Endothelial cell of umbilical vein (primary cell): ENCODE measurements at regions not wholly inside any gene's neighbourhood (a gene's known extent, or its start where the extent isn't known, plus 50 kb on each side); places are given as distances from the start of the nearest gene placed in this dataset.

Source experiments
- BruUV-seq: library from RNA; stranded (reverse); fragments of 400-500 nt; replicated peaks from 2 replicates; lab custom pipeline; 2021; lab: Mats Ljungman, UMichigan
- CTCF ChIA-PET: fragments of 300-600, 350-600 bp; sonication (Branson Sonifier 250); formaldehyde crosslinking; loops from one replicate; lab custom pipeline; 2021; ENCODE audit warnings: antibody characterized with exemption, inconsistent platforms; lab: Charles Lee
- POLR2A ChIA-PET: fragments of 300-600, 350-600 bp; sonication (Branson Sonifier 250); formaldehyde crosslinking; loops from one replicate; lab custom pipeline; 2021; ENCODE audit warnings: antibody characterized with exemption, inconsistent platforms; lab: Charles Lee
- DNase-seq: peaks from one replicate; pipeline ENCODE4 v3.0.0-alpha.2; 2011; ENCODE audit warnings: low read depth, low spot score
- FAIRE-seq: peaks from 2 replicates; lab custom pipeline; 2011; peaks lifted over from hg19 to GRCh38; lab: Jason Lieb, UNC
- H2AFZ ChIP-seq: 2 replicates; pipeline ENCODE4 v1.6.0; 2012; ENCODE audit warnings: low read depth, low read length, control low read depth, inconsistent platforms
- H3K27ac ChIP-seq: 2 replicates; pipeline ENCODE4 v1.5.1; 2011; ENCODE audit warnings: low read depth, mild to moderate bottlenecking, control low read depth, low read length, moderate library complexity; ENCODE audit not compliant: insufficient read depth
- H3K27me3 ChIP-seq, 2 experiments: 2 replicates each; pipeline versions ENCODE4 v1.6.0 to v1.6.1; 2011; ENCODE audit warnings: low read length in 2 of 2, mixed read lengths in 1 of 2; ENCODE audit not compliant: control insufficient read depth in 2 of 2, insufficient read depth in 2 of 2
- H3K36me3 ChIP-seq, 2 experiments: 2 replicates in 1 of 2; 3 replicates in 1 of 2; pipeline ENCODE4 v1.5.1; 2011; ENCODE audit warnings: low read length in 2 of 2, mild to moderate bottlenecking in 1 of 2, moderate library complexity in 1 of 2; ENCODE audit not compliant: control insufficient read depth in 2 of 2, insufficient read depth in 2 of 2; ENCODE audit errors: extremely low read depth in 1 of 2
- H3K4me1 ChIP-seq: 3 replicates; pipeline ENCODE4 v1.5.1; 2011; ENCODE audit warnings: mild to moderate bottlenecking, low read length; ENCODE audit not compliant: control insufficient read depth, insufficient read depth; ENCODE audit errors: extremely low read depth
- H3K4me2 ChIP-seq: 2 replicates; pipeline ENCODE4 v1.6.1; 2011; ENCODE audit warnings: low read length, control low read depth, mixed read lengths; ENCODE audit not compliant: insufficient read depth
- H3K4me3 ChIP-seq, 3 experiments: fragments of 200-600 bp in 1 of 3; sonication (generic), shearing (Covaris generic) in 1 of 3; replicated peaks in 1 of 3; 2 replicates each; pipeline ENCODE4 v1.5.1; 2011 to 2016; ENCODE audit warnings: control low read depth in 3 of 3, low read length in 3 of 3, mild to moderate bottlenecking in 2 of 3, inconsistent platforms in 1 of 3, low read depth in 1 of 3, moderate library complexity in 1 of 3; ENCODE audit not compliant: insufficient read depth in 1 of 3
- H3K79me2 ChIP-seq: 2 replicates; pipeline ENCODE4 v1.6.0; 2012; ENCODE audit warnings: low read length, inconsistent platforms; ENCODE audit not compliant: control insufficient read depth, insufficient read depth
- H3K9ac ChIP-seq: replicated peaks from 2 replicates; pipeline ENCODE3; 2011; ENCODE audit warnings: low read length, control low read depth; ENCODE audit not compliant: insufficient read depth; ENCODE audit errors: extremely low read depth
- H3K9me1 ChIP-seq: replicated peaks from 3 replicates; pipeline ENCODE4 v1.6.0; 2011; ENCODE audit warnings: mild to moderate bottlenecking, low read length; ENCODE audit not compliant: control insufficient read depth, insufficient read depth; ENCODE audit errors: extremely low read depth
- H3K9me3 ChIP-seq: replicated peaks from 2 replicates; pipeline ENCODE4 v1.5.1; 2012; ENCODE audit warnings: low read length, inconsistent platforms; ENCODE audit not compliant: control insufficient read depth, insufficient read depth
- H4K20me1 ChIP-seq: replicated peaks from 2 replicates; pipeline ENCODE3; 2011; ENCODE audit warnings: mild to moderate bottlenecking, low read length; ENCODE audit not compliant: control insufficient read depth, insufficient read depth; ENCODE audit errors: extremely low read depth
- CTCF ChIP-seq, 2 donors: IDR thresholded peaks; 1 replicate in 1 of 2; 2 replicates in 1 of 2; pipeline ENCODE4 v1.5.1; 2011; ENCODE audit warnings: low read length in 2 of 2, mild to moderate bottlenecking in 2 of 2, moderate library complexity in 2 of 2, control low read depth in 1 of 2, inconsistent platforms in 1 of 2, low read depth in 1 of 2; ENCODE audit not compliant: insufficient read depth in 1 of 2; ENCODE audit errors: extremely low read depth in 1 of 2
- EZH2 ChIP-seq: IDR thresholded peaks from 2 replicates; pipeline ENCODE4 v1.6.1; 2012; ENCODE audit warnings: borderline replicate concordance, low read depth, mild to moderate bottlenecking, moderate library complexity, low read length, inconsistent platforms; ENCODE audit not compliant: severe bottlenecking
- FOS ChIP-seq: IDR thresholded peaks from 2 replicates; pipeline ENCODE4 v1.6.1; 2011; ENCODE audit warnings: mild to moderate bottlenecking, low read length, moderate library complexity, borderline replicate concordance; ENCODE audit not compliant: insufficient read depth
- GATA2 ChIP-seq: IDR thresholded peaks from 2 replicates; pipeline ENCODE4 v1.7.0; 2011; ENCODE audit warnings: low read depth, mild to moderate bottlenecking, moderate library complexity, mixed read lengths, low read length; ENCODE audit not compliant: insufficient read length, insufficient read depth
- JUN ChIP-seq: IDR thresholded peaks from 2 replicates; pipeline ENCODE4 v1.6.1; 2011; ENCODE audit warnings: borderline replicate concordance, low read depth; ENCODE audit not compliant: insufficient read length, insufficient read depth
- MAX ChIP-seq: IDR thresholded peaks from 2 replicates; pipeline ENCODE4 v1.6.1; 2011; ENCODE audit not compliant: insufficient read depth, insufficient read length
- MYC ChIP-seq: IDR thresholded peaks from one replicate; pipeline ENCODE4 v1.6.1; 2011; ENCODE audit warnings: mild to moderate bottlenecking, low read depth, low read length
- POLR2A ChIP-seq: IDR thresholded peaks from 2 replicates; pipeline ENCODE4 v1.6.1; 2012; ENCODE audit warnings: low read depth, mild to moderate bottlenecking, control low read depth, low read length
- POLR2AphosphoS5 ChIP-seq: IDR thresholded peaks from 2 replicates; pipeline ENCODE4 v1.6.1; 2012; ENCODE audit warnings: low read depth, mild to moderate bottlenecking, control low read depth, low read length, moderate library complexity; ENCODE audit not compliant: insufficient read depth
- dilution Hi-C: fragments of 300-500 bp; cut with MboI; formaldehyde crosslinking; loops from one replicate; pipeline ENCODE4 v1.15.0; 2019; ENCODE audit warnings: low sequenced_read_pairs; ENCODE audit not compliant: extremely low pct_ligation_motif_present
- intact Hi-C: fragments of 100-400 bp; cut with micrococcal nuclease; formaldehyde crosslinking; loops from one replicate; pipeline ENCODE4 v1.10.0; 2022

- no peak for FAIRE-seq
These were observed 88.0 kb upstream of the PELI1 start for GRCh38 chr2:64232266-64232665.

More at GRCh38 chr2:64232266-64232665, 88.0 kb upstream of the PELI1 start:
- no peaks in the 10 kb centered on the region for H3K27me3 ChIP-seq
- no peak overlapping the region for H3K4me3 ChIP-seq
- no TSS peak for BruUV-seq
- no peaks in the 10 kb centered on the region for H4K20me1 ChIP-seq
- no peak for DNase-seq
- H2AFZ ChIP-seq = no peak overlapping the region
- CTCF ChIA-PET = interaction anchor here (0.7 to 2.6 kb wide), 2 partner anchors 29 to 80 kb away, joined by 4 to 9 read pairs; no protein-coding TSS in a partner anchor
- H3K9ac ChIP-seq = no peak overlapping the region
- TF ChIP-seq POLR2A (no peak), MYC (no peak), POLR2AphosphoS5 (no peak), JUN (no peak), CTCF (IDR thresholded peaks at IDR 0.05; ENCODE audit: extremely low read depth in 1 of 2, insufficient read depth in 1 of 2, low read depth in 1 of 2, low read length in 2 of 2) (no peak), EZH2 (no peak), FOS (no peak), MAX (no peak), GATA2 (no peak)
- no peaks in the 10 kb centered on the region for H3K79me2 ChIP-seq
- dilution Hi-C loops = no loop called here
- POLR2A ChIA-PET = no interaction called here
- no peaks in the 10 kb centered on the region for H3K9me1 ChIP-seq
- no peaks in the 10 kb centered on the region for H3K36me3 ChIP-seq
- H3K4me1 ChIP-seq = peaks cover 13% of the 10 kb centered on the region
- no peaks in the 10 kb centered on the region for H3K9me3 ChIP-seq
- intact Hi-C loops = no loop called here
- H3K4me2 ChIP-seq = no peak overlapping the region
- no peak overlapping the region for H3K27ac ChIP-seq
